ENCODE measurements at regions not wholly inside any gene's neighbourhood (a gene's known extent, or its start where the extent isn't known, plus 50 kb on each side); places are given as distances from the start of the nearest gene placed in this dataset.
"Not testable (repeated sequence)": the region's sequence is repeated elsewhere in the genome, so short reads cannot be mapped to it uniquely, and the experiment has no call there.

DNA sequence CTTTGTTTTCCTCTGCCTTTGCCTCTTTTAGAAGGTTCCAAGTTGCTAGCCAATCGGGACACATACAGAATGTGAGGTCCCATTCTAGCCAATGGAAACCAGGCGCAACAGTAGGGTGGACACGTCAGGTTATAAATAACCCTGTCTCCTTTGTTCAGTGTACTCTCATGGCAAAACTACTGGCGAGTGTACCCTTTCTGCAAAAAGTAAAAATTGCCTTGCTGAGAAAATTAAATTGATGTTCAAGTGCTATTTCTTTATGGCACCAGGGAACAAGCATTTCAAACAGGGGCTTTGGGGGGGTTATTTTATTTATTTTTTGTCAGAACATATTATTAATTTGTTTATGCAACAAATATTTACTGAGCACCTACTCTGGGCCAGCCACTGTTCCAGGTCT lies 123.6 kb upstream of the SRSF6 start:
- TF ChIP-seq, protein P1, sequence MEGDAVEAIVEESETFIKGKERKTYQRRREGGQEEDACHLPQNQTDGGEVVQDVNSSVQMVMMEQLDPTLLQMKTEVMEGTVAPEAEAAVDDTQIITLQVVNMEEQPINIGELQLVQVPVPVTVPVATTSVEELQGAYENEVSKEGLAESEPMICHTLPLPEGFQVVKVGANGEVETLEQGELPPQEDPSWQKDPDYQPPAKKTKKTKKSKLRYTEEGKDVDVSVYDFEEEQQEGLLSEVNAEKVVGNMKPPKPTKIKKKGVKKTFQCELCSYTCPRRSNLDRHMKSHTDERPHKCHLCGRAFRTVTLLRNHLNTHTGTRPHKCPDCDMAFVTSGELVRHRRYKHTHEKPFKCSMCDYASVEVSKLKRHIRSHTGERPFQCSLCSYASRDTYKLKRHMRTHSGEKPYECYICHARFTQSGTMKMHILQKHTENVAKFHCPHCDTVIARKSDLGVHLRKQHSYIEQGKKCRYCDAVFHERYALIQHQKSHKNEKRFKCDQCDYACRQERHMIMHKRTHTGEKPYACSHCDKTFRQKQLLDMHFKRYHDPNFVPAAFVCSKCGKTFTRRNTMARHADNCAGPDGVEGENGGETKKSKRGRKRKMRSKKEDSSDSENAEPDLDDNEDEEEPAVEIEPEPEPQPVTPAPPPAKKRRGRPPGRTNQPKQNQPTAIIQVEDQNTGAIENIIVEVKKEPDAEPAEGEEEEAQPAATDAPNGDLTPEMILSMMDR (IDR thresholded peaks at IDR 0.05; ENCODE audit: low read length, missing control alignments), result no peak
- DNase-seq (ENCODE audit: low read depth), result no peak
- no peak overlapping the region for H3K4me3 ChIP-seq (replicated peaks; ENCODE audit: low read depth, low read length)

DNA sequence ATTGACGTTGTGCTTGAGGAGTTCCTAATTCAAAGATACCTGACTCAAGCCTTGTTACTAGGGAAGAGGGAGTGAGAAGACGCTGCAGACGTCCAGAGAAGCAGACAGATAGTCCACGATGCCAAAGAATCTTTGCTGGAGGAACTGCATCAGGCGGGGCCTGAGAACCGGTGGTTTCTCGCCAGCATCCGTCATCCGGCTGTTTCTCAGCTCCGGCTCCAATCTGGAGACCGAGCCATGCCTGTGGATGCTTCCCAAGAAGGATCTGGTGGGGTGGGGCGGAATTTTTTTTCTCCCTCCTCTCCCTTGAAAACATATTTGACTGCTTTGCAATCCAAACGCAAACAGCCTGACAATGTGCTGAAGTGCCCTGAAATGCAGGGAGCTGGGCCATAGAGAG lies 125.8 kb upstream of the SRSF6 start:
- TF ChIP-seq, protein P1 (IDR thresholded peaks at IDR 0.05; ENCODE audit: low read length, missing control alignments), result no peak

DNA sequence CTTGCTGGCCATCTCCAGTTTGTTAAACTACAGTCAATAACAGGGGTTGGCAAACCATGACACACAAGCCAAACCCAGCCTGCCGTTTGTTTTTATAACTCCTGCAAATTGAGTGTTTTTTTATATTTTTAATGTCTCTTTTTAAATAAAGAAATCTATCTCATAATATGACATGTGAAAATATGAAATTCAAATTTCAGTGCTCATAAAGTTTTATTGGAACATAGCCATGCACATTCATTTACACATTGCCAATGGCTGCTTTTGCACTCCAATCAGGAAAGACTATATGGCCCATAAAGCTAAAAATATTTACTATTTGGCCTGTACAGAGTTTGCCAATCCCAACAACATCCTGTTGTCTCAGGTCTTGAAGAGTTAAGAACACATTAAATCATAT lies 129.0 kb upstream of the SRSF6 start:
- DNase-seq (ENCODE audit: low read depth), result no peak
- no peak overlapping the region for H3K4me3 ChIP-seq (replicated peaks; ENCODE audit: low read depth, low read length)
- TF ChIP-seq, protein P1 (IDR thresholded peaks at IDR 0.05; ENCODE audit: low read length, missing control alignments), result no peak

More for the DNA sequence above, 125.8 kb upstream of the SRSF6 start:
- no peak for DNase-seq (ENCODE audit: low read depth)
- no peak overlapping the region for H3K4me3 ChIP-seq (replicated peaks; ENCODE audit: low read depth, low read length)

DNA sequence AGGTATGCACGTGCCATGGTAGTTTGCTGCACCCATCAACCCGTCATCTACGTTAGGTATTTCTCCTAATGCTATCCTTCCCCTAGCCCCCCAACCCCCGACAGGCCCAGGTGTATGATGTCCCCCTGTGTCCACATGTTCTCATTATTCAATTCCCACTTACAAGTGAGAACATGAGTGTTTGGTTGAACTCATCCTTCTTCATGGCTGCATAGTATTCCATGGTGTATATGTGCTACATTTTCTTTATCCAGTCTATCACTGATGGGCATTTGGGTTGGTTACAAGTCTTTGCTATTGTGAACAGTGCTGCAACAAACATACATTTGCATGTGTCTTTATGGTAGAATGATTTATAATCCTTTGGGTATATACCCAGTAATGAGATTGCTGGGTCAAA lies 130.5 kb upstream of the SRSF6 start:
- DNase-seq (ENCODE audit: low read depth); H3K4me3 ChIP-seq (replicated peaks; ENCODE audit: low read depth, low read length): not testable (repeated sequence)

DNA sequence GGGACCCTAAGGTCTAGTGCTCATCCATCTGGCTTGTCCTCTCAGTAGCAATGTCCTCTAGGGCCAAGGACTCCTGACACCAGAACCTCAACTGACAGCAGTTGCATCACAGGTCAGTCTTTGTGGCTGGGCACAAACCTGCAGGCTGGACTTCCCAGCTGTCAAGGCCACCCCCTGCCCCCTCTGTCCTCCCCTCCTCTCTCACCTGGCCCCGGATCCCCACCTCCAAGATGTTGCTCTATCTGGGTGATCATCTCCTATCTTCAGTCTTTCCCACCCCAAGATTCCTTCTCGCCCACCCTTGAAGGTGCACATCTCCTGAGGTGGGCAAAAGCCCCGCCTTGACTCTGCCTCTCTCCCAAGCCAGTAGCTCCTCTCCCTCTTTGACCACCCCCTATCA lies 131.8 kb upstream of the SRSF6 start:
- DNase-seq (ENCODE audit: low read depth), result no peak
- TF ChIP-seq, protein P1 (IDR thresholded peaks at IDR 0.05; ENCODE audit: low read length, missing control alignments), result no peak
- no peak overlapping the region for H3K4me3 ChIP-seq (replicated peaks; ENCODE audit: low read depth, low read length)

DNA sequence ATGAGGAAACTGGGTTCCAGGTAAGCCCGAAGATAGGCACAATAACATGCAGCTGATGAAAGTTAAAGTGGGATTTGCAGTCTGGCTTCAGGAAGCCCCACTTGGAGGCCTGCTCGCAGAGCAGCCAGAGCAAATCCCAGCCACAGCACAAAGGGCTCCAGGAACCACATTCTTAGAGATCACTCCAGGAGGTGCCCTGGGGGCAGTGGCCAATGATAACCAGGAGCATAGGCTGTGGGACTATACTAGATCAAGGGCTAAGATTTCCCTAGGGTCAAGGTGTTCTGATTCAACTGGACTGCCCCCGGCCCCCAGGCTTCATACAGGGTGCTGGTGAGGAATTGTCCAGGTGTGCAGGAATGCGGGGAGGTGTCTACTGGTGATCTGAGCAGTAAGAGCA lies 133.9 kb upstream of the PTPRT start:
- H3K4me3 ChIP-seq (replicated peaks; ENCODE audit: low read depth, low read length), result no peak overlapping the region
- no peak for DNase-seq (ENCODE audit: low read depth)
- TF ChIP-seq, protein P1 (IDR thresholded peaks at IDR 0.05; ENCODE audit: low read length, missing control alignments), result no peak

DNA sequence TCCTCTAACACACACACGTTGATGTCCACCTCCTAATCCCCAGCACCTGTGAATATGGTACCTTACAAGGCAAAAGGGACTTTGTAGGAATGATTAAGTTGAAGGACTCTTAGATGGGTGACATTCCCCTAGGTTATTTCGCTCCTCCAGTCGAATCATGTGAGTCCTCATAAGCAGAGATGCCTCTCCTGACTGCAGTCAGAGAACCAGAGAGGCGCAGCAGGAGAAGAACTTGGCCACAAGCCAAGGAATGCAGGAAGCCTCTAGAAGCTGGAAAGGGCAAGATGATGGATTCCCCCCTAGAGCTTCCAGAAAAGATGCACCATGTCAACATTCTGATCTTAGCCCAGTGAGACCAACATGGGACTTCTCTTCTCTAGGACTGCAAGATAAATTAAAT lies 133.1 kb upstream of the PTPRT start:
- no peak overlapping the region for H3K4me3 ChIP-seq (replicated peaks; ENCODE audit: low read depth, low read length)
- DNase-seq (ENCODE audit: low read depth), result peak; percentile 31
- TF ChIP-seq, protein P1 (IDR thresholded peaks at IDR 0.05; ENCODE audit: low read length, missing control alignments), result no peak

DNA sequence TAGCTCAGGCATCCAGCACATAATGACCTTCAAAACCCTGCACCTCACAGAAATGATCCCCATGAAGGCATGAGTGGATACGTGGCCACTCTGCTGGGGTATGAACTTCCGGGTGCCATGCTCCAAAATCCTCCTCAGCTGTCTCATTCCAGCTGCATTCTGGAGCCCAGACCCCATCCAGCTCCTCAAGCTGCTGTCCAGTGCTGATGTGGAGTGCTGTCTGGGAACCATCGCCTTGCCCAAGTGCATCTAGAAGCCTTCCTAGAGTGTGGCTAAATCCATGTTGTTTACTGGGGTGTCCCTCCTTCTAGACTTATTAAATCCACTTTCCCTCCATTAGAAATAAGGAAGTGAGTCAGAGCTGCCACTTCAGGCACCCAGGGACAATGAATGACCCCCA lies 130.8 kb upstream of the PTPRT start:
- no peak overlapping the region for H3K4me3 ChIP-seq (replicated peaks; ENCODE audit: low read depth, low read length)
- TF ChIP-seq, protein P1 (IDR thresholded peaks at IDR 0.05; ENCODE audit: low read length, missing control alignments), result no peak
- no peak for DNase-seq (ENCODE audit: low read depth)

Measured in fibroblast of pulmonary artery (primary cell).